ENCODE measurements at regions not wholly inside any gene's neighbourhood (a gene's known extent, or its start where the extent isn't known, plus 50 kb on each side); places are given as distances from the start of the nearest gene placed in this dataset.
"Not testable (repeated sequence)": the region's sequence is repeated elsewhere in the genome, so short reads cannot be mapped to it uniquely, and the experiment has no call there.

GRCh38 chr2:12006850-12007249 lies 260.4 kb downstream of the LPIN1 start:
- no peaks in the 10 kb centered on the region for H3K9me3 ChIP-seq (ENCODE audit: low read depth, low read length)
- H3K4me1 ChIP-seq (ENCODE audit: insufficient read depth, low read length): peaks cover 17% of the 10 kb centered on the region
- peaks cover 21% of the 10 kb centered on the region for H3K27me3 ChIP-seq (ENCODE audit: insufficient read depth, low read length)
- no peak overlapping the region for H3K4me3 ChIP-seq (ENCODE audit: low read length)

GRCh38 chr2:12007282-12007681 lies 260.9 kb downstream of the LPIN1 start:
- Histone ChIP-seq H3K4me3 (ENCODE audit: low read length) (no peak overlapping the region), H3K9me3 (ENCODE audit: low read depth, low read length) (no peaks in the 10 kb centered on the region), H3K27me3 (ENCODE audit: insufficient read depth, low read length) (peaks cover 20% of the 10 kb centered on the region), H3K4me1 (ENCODE audit: insufficient read depth, low read length) (peaks cover 17% of the 10 kb centered on the region)

DNA sequence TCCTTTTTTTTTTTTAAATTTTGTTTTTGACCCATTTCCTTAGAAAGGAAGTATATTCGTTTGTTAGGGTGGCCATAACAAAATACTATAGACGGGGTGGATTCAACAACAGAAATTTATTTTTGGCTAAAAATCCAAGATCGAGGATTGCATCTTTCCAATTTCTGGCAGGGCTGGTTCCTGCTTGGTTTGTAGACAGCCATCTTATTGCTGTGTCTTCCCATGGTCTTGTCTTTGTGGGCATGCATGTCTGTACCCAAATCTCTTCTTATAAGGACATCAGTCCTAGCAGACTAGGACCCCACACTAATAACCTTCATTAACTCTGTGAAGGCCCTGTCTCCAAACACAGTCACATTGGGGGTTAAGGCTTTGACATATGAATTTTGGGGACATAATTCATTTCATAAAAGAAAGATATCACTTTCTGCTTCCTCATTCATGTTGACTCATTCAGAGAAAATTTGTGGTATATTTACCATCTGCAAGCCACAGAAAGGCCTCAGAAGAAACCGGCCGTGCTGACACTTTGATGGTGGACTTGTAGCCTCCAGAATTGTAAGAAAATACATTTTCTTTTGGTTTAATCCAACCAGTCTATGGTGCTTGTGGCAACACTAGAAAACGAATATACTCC lies 262.1 kb downstream of the LPIN1 start:
- no peaks in the 10 kb centered on the region for H3K9me3 ChIP-seq (ENCODE audit: low read depth, low read length)
- no peak overlapping the region for H3K4me3 ChIP-seq (ENCODE audit: low read length)
- H3K4me1 ChIP-seq (ENCODE audit: insufficient read depth, low read length): peaks cover 19% of the 10 kb centered on the region
- H3K27me3 ChIP-seq (ENCODE audit: insufficient read depth, low read length): peaks cover 17% of the 10 kb centered on the region

GRCh38 chr2:12009323-12009905 lies 263.0 kb downstream of the LPIN1 start:
- no peaks in the 10 kb centered on the region for H3K9me3 ChIP-seq (ENCODE audit: low read depth, low read length)
- H3K4me3 ChIP-seq (ENCODE audit: low read length): no peak overlapping the region
- H3K27me3 ChIP-seq (ENCODE audit: insufficient read depth, low read length): peaks cover 17% of the 10 kb centered on the region
- H3K4me1 ChIP-seq (ENCODE audit: insufficient read depth, low read length): peaks cover 28% of the 10 kb centered on the region

- H3K4me1 ChIP-seq (ENCODE audit: insufficient read depth, low read length): peaks cover 33% of the 10 kb centered on the region
- H3K4me3 ChIP-seq (ENCODE audit: low read length): no peak overlapping the region
- no peaks in the 10 kb centered on the region for H3K9me3 ChIP-seq (ENCODE audit: low read depth, low read length)
- peaks cover 17% of the 10 kb centered on the region for H3K27me3 ChIP-seq (ENCODE audit: insufficient read depth, low read length)
Observed at GRCh38 chr2:12010059-12010458, 263.6 kb downstream of the LPIN1 start.

- Histone ChIP-seq H3K4me3 (ENCODE audit: low read length) (no peak overlapping the region), H3K27me3 (ENCODE audit: insufficient read depth, low read length) (peaks cover 17% of the 10 kb centered on the region), H3K4me1 (ENCODE audit: insufficient read depth, low read length) (peaks cover 28% of the 10 kb centered on the region), H3K9me3 (ENCODE audit: low read depth, low read length) (no peaks in the 10 kb centered on the region)
Observed at GRCh38 chr2:12010779-12011178, 264.3 kb downstream of the LPIN1 start.

- H3K4me1 ChIP-seq (ENCODE audit: insufficient read depth, low read length): peaks cover 16% of the 10 kb centered on the region
Observed at GRCh38 chr2:12014088-12014960, 267.9 kb downstream of the LPIN1 start.

GRCh38 chr2:12017499-12018157 lies 271.2 kb downstream of the LPIN1 start:
- Histone ChIP-seq H3K27me3 (ENCODE audit: insufficient read depth, low read length) (no peaks in the 10 kb centered on the region), H3K4me3 (ENCODE audit: low read length) (no peak overlapping the region), H3K4me1 (ENCODE audit: insufficient read depth, low read length) (peaks cover 16% of the 10 kb centered on the region), H3K9me3 (ENCODE audit: low read depth, low read length) (peaks cover 17% of the 10 kb centered on the region)

More at GRCh38 chr2:12014088-12014960, 267.9 kb downstream of the LPIN1 start:
- Histone ChIP-seq H3K27me3 (ENCODE audit: insufficient read depth, low read length) (peaks cover 8% of the 10 kb centered on the region), H3K9me3 (ENCODE audit: low read depth, low read length) (no peaks in the 10 kb centered on the region), H3K4me3 (ENCODE audit: low read length) (no peak overlapping the region)

DNA sequence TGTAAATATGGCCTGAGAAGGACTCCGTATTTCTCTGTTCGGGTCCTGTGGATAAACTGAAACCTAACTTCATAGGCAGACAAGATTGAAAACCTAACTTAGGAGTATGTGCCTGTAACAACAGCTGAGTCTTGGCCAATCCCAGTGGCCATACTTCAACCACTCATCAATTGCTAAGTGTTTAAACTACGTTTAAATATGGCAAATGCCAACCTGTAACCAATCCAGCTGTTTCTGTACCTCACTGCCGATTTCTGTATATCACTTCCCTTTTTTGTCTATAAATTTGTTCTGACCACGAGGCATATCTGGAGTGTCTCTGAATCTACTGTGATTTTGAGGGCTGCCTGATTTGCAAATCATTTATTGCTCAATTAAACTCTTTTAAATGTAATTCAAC lies 272.3 kb downstream of the LPIN1 start:
- H3K9me3 ChIP-seq (ENCODE audit: low read depth, low read length): peaks cover 17% of the 10 kb centered on the region
- H3K4me1 ChIP-seq (ENCODE audit: insufficient read depth, low read length): peaks cover 12% of the 10 kb centered on the region
- not testable (repeated sequence) for H3K4me3 ChIP-seq (ENCODE audit: low read length); H3K27me3 ChIP-seq (ENCODE audit: insufficient read depth, low read length)

- Histone ChIP-seq H3K4me3 (ENCODE audit: low read length) (no peak overlapping the region), H3K9me3 (ENCODE audit: low read depth, low read length) (peaks cover 17% of the 10 kb centered on the region), H3K4me1 (ENCODE audit: insufficient read depth, low read length) (no peaks in the 10 kb centered on the region), H3K27me3 (ENCODE audit: insufficient read depth, low read length) (no peaks in the 10 kb centered on the region)
Observed at GRCh38 chr2:12020833-12021469, 274.5 kb downstream of the LPIN1 start.

DNA sequence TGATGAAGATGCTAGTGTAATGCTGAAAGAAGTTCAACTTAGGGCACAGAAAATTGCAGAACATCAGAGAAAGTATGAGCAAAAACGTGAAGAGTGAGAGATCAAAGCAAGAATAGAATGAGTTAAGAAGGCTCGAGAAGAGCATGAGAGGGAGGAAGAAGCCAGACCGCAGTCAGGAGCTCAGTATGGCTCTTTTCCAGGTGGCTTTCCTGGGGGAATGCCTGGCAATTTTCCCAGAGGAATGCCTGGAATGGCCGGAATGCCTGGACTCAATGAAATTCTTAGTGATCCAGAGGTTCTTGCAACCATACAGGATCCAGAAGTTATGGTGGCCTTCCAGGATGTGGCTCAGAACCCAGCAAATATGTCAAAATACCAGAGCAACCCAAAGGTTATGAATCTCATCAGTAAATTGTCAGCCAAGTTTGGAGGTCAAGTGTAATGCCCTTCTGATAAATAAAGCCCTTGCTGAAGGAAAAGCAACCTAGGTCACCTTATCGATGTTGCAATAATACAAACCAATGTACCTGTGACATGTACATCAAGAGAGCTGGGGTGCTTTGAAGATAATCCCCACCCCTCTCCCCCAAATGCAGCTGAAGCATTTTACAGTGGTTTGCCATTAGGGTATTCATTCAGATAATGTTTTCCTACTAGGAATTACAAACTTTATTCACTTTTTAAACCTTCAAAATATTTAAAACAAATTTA lies 277.9 kb downstream of the LPIN1 start:
- not testable (repeated sequence) for H3K4me3 ChIP-seq (ENCODE audit: low read length); H3K4me1 ChIP-seq (ENCODE audit: insufficient read depth, low read length); H3K27me3 ChIP-seq (ENCODE audit: insufficient read depth, low read length)
- peaks cover 17% of the 10 kb centered on the region for H3K9me3 ChIP-seq (ENCODE audit: low read depth, low read length)

- H3K4me3 ChIP-seq (ENCODE audit: low read length): no peak overlapping the region
- no peaks in the 10 kb centered on the region for H3K9me3 ChIP-seq (ENCODE audit: low read depth, low read length)
- H3K27me3 ChIP-seq (ENCODE audit: insufficient read depth, low read length): no peaks in the 10 kb centered on the region
- H3K4me1 ChIP-seq (ENCODE audit: insufficient read depth, low read length): no peaks in the 10 kb centered on the region
Observed at GRCh38 chr2:12027136-12027535, 280.7 kb downstream of the LPIN1 start.

GRCh38 chr2:12031866-12032265 lies 285.4 kb downstream of the LPIN1 start:
- Histone ChIP-seq H3K4me1 (ENCODE audit: insufficient read depth, low read length) (peaks cover 36% of the 10 kb centered on the region), H3K9me3 (ENCODE audit: low read depth, low read length) (no peaks in the 10 kb centered on the region), H3K4me3 (ENCODE audit: low read length) (no peak overlapping the region), H3K27me3 (ENCODE audit: insufficient read depth, low read length) (no peaks in the 10 kb centered on the region)

DNA sequence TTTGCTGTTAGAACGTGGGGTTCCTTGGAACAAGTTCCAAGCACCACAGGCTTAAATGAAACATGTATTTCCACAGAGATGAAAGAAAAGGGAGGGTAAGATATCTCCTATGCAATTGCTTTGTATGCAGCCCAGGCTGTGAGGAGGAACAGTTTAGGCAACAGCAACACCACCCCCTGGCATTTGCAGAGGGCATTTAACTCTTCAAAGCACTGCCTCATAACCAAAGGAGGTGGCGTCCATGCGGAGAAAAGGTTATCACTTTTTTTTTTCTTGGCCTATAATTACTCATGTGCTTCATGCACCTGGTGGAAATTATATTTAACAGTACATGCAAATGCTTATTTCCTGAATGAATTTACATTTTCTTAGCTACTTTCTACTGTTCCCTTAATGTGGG lies 286.0 kb downstream of the LPIN1 start:
- no peak overlapping the region for H3K4me3 ChIP-seq (ENCODE audit: low read length)
- H3K27me3 ChIP-seq (ENCODE audit: insufficient read depth, low read length): no peaks in the 10 kb centered on the region
- no peaks in the 10 kb centered on the region for H3K9me3 ChIP-seq (ENCODE audit: low read depth, low read length)
- H3K4me1 ChIP-seq (ENCODE audit: insufficient read depth, low read length): peaks cover 41% of the 10 kb centered on the region

Measured in mononuclear cell (primary cell).